NB4 (cell line): ENCODE measurements at regions not wholly inside any gene's neighbourhood (a gene's known extent, or its start where the extent isn't known, plus 50 kb on each side); places are given as distances from the start of the nearest gene placed in this dataset.

Experiments used
- CTCF ChIP-seq: IDR thresholded peaks from one replicate; pipeline ENCODE4 v1.5.1; 2012; ENCODE audit warnings: low read depth, low read length
- MAX ChIP-seq: IDR thresholded peaks from 2 replicates; pipeline ENCODE4 v1.6.1; 2011; ENCODE audit warnings: low read depth, low read length
- MYC ChIP-seq: IDR thresholded peaks from 2 replicates; pipeline ENCODE4 v1.6.1; 2011; ENCODE audit warnings: low read depth, low read length
- POLR2A ChIP-seq: IDR thresholded peaks from 2 replicates; pipeline ENCODE4 v1.6.1; 2011; ENCODE audit warnings: mild to moderate bottlenecking; ENCODE audit not compliant: insufficient read length; ENCODE audit errors: extremely low read depth

DNA sequence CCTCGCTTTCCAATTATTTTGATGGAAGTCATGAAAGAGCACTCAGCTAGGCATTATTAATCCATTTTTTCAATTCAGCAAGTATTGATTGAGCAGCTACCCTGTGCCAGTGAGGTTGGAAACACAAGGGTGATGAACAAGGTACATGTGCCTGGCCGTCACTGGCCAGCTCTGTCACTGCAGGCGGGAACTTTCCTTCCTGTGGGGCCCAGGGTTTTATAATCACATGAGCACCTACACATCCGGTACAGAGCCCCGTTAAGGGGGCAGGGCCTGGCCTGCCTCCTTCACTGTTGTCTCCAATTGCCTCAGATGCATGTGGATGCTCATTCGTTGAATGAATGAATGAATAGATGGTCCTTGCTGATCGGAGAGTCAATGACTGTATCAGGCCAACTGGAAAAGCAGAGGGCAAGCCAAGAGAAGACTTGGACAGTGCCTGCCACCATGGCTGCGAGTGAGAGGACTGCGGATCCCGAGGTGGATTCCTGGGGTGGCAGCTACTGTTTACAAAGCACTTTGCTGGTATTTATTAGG lies 55.9 kb upstream of the KCNMB1 start:
- TF ChIP-seq CTCF (no peak), POLR2A (no peak), MAX (no peak), MYC (no peak)
